HG03280 (cell line): ENCODE measurements at regions not wholly inside any gene's neighbourhood (a gene's known extent, or its start where the extent isn't known, plus 50 kb on each side); places are given as distances from the start of the nearest gene placed in this dataset.

Source experiments
- ATAC-seq: cut with Tn5 transposase; IDR thresholded peaks from one replicate; pipeline ENCODE4 v1.9.1; 2021; ENCODE audit warnings: mild to moderate bottlenecking, moderate library complexity; ENCODE audit not compliant: unreplicated experiment

DNA sequence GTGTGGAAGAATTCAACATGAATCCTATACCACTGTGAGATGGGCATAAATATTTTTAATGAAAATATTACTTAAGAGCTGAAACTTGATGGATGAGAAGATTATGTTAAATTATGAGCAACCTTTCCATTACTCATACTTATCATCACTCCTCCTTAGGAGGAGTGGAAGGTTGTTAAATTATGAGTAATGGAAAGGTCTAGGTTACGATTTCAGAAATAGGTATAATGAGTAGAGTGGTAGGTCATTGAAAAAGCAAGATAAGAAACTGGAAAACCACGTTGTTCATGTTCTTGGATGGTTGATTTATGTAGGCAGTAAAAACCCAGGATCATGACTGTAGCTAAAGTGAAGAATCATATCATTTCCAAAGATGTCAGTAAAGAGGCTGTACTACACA, 973.2 kb upstream of the RAG2 start:
- no peak for ATAC-seq

DNA sequence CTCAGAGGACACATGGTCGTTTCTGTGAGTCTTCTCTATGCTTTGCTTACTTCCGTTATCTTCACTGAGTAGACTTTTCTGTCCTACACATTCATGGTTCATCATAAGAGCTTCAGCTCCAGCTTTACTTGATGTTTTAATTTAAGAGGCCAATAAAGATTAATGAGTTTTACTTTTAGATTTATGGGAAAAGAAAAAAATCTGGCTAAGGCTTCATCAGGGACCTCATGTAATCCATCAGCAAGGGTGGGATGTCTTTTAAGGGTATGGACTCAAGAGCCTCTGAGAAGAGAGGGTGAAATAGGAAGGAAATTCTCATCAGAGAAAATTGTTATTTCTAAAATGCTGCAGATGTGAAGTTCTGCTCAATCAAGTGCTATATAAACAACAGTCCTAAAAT, 963.0 kb upstream of the RAG2 start:
- ATAC-seq = no peak

DNA sequence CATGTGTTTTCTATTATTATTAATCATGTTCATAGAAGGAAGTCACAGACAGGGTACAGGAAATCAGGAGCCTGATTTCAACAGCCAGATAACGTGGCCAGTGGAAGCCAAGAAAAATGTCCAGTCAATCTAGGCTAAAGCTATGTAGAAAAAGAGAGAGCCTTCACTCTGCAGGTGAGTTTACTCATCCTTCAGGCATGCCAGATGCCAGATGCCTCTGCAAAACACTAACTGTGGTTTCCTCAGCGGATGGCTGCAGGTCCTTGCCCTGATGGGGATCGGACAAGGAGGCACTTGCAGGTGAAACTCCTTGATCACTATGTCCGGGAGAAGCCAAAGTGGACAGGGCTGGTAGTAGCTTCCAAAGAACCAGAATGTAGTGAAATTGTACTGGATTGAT, 962.3 kb upstream of the RAG2 start:
- ATAC-seq = no peak

DNA sequence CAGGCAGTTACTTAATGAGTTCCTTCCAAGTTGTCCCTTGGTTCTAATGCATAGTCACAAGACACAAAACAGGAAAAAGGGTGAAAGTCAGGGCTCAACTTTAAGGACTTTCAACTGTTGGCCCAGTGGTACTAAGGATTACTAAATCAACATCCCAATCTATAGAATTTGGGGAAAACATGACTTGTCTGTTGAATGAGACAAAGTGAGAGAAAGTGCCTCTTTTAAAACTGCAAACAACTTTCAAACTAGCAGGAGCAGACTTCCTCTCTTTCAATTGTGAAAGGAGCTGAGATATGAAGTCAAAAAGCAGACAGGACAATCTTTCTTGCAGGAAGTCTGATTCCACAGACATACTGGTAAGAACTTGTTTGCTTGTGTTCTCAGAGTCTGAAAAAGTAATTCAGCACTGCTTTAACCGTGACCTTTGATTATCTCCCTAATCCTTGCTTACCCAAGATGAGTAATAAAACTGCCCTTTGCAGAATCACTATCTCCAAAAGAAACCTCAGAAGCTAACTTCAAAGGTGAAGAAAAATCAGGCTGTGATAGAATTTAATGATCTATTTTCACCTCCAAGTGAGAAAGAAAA, 960.7 kb upstream of the RAG2 start:
- no peak for ATAC-seq

DNA sequence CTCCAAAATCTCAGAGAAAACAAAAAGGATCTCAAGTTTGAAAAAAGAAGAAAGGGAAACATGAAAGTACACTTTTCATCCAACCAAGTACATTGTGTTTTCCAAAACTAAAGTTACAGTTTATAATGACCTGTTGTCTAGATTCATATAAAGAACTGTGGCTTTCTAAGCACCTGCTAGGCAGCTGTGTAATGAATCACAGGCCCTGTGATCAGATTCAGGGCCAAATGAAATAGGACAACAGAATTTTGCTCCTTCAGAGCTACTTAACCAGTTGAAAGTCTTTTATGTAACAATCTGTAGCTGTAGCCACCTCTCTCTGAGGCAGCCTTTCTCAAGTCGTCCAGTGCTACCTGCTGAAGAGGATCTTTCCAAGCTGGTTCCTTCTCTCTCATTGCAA, 960.0 kb upstream of the RAG2 start:
- ATAC-seq = no peak

DNA sequence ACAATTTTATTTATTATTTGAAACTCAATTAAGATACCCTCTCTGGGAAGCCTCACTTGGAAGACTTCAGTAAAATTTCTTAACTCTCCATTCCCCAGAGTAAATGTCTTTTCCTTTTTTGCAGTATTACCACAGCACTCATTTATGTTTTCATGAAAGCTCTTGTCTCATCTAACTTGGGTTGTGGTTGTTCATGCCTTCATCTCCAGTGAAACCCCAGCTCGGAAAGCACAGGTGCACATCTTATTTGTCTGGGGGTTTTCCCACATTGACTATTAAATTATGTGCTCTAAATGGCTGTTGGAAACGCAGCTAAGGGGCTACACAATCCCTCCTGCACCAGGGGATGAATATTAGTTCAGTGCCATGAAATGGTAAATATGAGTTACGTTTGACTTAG, 954.2 kb upstream of the RAG2 start:
- ATAC-seq = no peak

DNA sequence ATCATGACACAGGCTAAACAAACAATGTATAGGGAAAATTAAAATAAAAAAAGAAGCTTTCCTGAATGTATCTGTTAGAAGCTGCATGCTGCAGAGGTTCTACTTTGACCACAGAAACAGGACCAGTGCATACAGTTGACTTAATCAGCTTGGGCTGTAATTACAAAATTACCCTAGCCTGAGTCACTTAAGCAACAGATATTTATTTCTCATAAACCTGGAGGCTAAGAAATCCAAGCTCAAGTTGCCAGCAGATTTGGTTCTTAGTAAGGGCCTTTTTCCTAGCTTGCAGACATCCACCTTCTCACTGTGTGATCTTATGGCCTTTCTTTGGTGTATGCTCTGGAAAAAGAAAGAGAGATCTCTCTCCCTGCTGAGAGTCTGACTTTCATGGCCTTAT, 946.5 kb upstream of the RAG2 start:
- ATAC-seq = no peak

DNA sequence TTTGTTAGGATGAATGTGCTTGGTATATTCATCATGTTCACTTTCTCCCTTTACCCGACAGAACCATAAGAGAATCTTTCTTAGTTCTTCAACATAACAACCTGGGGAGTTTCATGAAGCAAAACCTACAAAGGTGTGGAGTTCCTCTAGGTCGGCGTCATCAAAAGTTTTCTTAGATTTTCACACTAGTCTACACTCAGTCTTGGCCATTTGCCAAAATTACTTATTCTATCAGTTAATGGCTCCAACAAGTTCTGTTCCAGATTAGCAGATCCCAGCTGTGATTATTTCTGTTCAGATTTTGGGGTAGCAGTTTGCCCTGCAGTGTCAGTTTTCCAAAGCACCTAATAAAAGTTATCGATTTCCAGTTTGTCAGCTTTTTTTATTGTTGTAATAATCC, 935.8 kb upstream of the RAG2 start:
- no peak for ATAC-seq

DNA sequence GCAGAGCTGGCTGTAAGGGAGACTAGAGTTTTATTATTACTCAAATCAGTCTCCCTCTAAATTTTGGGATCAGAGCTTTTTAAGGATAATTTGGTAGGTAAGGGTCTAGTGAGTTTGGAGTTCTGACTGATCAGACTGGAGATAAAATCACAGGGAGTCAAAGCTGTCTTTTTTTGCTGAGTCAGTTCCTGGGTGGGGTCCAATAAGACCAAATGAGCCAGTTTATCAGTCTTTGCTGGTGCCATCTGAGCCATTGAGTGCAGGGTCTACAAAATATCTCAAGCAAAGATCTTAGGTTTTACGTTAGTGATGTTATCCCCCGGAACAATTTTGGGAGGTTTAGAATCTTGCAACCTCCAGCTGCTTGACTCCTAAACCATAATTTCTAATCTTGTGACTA, 935.1 kb upstream of the RAG2 start:
- no peak for ATAC-seq

DNA sequence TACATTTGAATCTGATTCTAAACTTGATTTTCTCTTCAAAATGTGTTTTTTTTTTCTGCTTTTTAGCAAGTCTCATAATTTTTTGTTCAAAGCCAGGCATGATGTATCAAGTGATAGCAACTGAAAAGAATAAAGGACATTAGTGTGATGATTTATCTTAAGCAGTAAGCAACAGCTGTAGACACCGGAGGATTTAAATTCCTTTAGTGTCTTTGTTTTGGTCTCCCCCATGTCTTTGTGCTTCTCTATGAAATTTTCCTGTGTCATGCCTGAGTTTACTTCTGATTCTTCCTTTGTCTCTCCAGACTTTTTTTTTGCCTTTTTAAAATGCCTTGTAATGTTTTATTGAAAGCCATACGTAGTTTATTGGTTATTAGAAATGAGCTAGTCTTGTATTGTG, 934.2 kb upstream of the RAG2 start:
- ATAC-seq = no peak

DNA sequence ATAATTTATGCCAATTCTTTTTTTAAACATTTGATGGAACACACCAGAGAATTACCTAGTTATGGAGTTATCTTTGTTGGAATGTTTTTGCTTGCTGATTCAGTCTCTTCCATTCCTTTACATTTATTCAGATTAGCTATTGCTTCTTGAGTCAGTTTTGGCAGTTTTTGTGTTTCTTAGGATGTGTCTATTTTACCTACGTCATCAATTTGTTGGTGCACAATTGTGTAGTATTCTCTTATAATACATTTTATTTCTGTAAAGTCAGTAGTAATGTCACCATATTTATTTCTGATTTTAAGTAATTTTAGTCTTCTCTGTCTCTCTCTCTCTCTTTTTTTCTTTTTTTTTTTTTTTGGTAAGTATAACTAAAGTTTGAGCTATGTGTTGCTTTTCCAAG, 929.5 kb upstream of the RAG2 start:
- ATAC-seq = no peak

DNA sequence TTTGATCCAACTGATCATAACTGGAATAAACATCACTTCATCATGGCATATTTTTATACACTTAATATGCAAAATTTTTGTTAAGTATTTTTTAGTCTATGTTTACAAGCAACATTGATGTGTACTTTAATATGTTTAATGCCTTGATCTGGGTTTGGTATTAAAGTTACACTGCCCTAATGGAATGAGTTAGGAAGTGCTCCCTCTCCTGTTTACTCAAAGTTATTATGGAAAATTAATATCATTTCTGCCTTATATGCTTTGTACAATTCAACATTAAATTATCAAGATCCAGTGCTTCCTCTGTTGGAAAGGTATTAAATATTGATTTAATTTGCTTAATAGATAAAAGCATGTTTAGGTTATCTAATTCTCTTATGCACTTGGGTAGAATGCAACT, 927.3 kb upstream of the RAG2 start:
- ATAC-seq = no peak

DNA sequence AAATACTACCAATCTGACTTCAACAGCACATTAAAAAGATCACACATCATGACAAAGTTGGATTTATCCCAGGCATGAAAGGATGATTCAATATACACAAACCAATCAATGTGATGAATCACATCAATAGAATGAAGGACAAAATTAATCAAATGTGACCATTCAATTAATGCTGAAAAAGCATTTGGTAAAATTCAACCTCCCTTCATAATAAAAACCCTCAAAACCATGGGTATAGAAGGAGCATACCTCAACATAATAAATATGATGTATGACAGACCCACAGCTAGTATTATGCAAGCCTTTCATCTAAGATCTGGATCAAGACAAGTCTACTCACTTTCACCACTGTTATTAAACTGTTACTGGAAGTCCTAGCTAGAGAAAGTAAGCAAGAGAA, 921.7 kb upstream of the RAG2 start:
- ATAC-seq = no peak

DNA sequence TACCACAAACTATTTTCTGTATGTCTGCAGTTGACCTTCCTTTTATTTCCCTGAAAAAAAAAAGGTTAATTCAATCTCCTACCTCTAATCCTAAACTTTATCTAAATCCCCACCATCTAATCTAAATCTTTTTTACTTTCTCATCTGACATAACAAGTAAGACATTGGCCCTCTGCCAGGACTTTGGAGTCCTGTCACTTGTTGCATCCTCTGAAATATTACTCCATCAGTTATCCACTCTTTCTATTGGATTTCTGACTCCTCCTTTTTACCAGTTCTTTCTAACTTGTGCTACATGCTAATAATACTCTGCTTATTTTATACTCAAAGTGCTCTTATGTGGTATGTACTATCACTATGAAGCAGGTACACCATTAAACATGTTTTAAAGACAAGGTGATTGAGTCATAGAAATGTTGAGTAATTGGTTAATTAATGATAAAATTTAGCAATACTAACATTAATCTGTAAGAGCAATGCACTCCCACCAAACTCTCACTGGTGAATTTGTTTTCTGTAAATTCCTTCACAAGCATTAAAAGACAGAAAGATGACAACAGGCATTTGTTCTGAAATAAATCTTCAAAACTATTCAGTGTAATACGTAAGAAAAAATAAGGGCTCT, 914.2 kb upstream of the RAG2 start:
- no peak for ATAC-seq

DNA sequence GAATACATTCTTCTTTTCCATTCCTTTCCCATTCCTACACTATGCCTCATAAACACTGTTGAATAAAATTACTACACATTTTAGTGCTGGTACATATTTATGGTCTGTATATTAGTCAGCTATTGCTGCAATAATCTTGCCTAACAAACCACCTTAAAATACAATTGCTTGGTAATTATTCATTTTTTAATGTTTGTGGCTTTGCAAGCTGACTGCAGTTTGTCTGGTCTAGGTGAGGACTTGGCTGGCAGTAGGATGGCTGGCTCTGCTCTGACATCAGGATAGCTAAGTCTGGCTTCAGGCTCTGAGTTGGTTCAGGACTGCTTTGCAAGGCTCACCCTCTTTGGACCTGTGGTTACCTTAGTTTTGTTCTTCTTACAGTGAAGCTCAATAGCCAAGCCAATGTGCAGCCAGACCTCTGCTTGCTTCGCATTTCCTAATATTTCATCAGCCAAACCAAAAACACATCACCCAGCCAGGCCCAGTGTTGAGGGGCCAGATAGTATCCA, 913.4 kb upstream of the RAG2 start:
- no peak for ATAC-seq

DNA sequence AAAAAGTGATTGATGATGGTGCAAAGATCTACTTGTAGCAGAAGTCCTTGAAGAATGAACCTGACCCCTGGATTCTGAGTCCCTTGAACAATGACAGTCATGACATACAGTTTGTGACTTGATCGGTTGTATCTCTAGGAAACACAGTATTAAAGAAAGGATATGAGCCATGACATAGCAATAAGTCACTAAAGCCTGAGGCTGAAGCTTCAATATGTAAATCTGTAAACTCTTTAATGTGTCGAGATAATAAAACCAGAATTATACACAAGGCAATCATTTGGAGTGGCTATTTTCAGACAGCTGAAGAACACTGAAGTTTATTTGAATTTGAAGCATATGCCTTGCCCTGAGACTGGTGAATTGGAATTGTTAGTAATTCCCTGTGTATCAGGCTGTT, 911.5 kb upstream of the RAG2 start:
- ATAC-seq = no peak

DNA sequence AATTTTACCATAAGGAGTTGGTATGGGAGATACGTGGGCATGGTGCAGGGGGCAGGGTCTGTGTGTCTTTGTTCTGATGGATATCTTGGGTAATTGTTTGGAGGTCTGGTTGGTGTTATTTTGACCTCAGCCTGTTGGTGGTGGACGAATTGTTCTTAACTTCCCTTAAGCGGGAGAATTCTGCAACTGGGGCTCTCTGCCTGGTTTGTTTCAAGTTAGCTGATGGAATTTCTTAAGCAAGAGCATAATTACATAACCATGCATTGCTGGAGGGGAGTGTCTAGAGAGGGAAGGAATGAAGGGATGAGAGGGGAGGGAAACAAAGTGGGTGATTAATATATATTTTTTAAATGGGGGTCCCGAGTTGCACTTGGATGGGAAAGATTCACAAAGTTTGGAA, 908.5 kb upstream of the RAG2 start:
- no peak for ATAC-seq

DNA sequence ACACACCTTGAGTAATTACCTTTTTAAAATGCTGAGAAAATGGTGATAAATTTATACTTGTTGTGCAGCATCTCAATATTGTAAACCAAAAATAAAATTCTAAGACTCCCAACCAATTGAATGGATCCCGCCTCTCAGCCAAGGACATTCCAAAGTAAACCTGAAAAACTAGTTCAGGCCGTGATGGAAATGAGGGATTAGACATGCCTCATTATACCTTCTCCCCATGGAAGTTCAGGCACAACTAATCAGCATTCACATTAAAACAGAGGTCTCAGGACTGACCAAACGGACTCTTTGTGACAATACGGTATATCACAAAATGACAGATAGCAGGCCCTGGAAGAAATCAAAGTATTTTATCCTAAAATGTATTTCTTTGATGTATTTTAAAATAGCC, 907.4 kb upstream of the RAG2 start:
- no peak for ATAC-seq

DNA sequence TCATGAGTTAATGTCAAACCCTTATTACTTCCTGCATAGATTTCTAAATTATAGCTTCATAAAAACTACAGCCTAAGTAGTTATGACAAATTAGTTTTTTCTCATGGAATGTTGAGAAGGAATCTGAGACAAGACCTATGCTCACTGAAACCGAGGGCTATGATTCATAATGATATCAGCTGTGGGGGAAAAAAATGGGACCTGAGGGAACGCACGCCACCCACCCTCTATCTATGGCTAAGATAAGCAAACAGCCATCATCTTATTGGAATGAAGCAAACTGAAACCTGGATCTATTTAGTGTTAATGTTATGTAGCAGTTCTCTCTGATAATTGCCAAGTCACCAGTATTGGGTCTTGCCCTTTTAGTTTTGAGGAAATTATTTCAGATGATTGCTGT, 906.9 kb upstream of the RAG2 start:
- ATAC-seq = no peak

DNA sequence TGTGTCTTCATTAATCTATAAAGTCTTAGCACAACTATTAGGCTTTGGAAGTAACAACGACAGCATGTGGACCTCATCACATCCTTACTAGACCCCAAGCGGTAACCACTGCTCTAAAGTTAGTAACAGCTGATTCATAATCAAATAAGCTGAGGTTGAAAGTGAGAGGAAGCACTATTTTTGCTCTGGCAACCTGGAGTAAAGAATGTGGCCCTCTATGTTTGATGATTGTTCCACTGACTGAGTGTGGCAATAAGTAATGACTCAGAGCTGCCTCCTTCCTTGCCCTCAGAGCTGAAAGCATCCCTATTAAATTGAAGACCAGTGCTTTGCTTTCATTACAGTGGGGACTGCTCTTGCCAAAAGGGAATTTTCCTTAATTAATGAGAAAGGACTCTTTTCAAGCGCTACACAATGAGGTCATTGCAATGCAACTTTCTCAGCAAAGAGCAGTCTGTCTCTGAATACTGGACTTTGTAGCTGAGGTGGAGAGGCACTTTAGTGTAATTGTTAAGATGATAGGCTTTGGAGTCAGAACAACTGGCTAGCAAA, 906.1 kb upstream of the RAG2 start:
- ATAC-seq = peak; percentile 84

DNA sequence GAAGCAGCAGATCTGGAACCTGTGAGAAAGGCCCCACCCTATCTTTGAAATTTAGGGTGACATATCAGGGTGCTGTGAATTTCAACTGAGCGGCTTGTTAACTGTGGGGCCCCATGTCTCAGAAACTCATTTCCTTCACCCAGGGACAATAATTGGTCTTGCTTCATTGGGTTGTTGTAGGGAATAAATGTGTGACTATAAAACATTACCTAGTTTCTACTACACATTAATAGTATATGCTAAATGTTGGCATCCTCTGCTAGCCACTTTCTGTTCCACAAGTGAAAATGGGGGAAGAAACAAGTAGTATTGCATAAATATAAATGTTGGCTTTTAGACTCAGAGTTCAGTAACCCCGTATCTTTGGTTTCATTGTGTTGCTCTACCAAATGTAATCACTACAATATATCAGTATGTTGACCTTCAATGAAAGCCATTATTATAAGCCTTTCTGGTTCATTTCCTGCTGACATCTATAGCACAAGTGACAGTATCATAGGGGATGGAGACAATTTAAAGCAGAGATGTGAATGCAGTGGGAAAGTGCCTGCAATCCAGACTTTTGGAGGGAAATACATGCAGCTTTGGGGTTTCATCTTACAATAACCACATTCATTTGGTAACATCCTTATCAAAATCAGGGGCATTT, 905.5 kb upstream of the RAG2 start:
- peak; percentile 46 for ATAC-seq

DNA sequence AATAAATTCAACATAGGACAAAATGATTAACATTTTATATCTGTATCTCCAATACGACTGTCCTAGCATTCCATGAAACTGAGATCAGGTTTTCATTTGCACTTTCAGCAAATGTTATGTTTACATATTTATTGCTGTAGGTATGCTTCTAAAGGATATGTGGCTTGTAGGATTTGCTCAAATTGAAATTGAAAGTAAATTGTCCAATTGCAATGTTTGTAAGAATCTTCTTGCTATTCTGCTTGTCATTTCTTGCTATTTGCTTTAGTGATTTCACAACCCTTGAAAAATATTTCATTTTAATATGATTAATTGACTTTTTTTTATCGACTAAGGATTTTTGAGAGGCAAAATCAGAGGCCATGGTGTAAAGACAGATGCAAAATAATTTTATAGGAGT, 904.2 kb upstream of the RAG2 start:
- no peak for ATAC-seq
